Hindlimb muscle (tissue), 1 donor: ENCODE measurements at regions not wholly inside any gene's neighbourhood (a gene's known extent, or its start where the extent isn't known, plus 50 kb on each side); places are given as distances from the start of the nearest gene placed in this dataset.
A peak's percentile ranks its signal among the peaks of the same experiment; 100 is the strongest.

Source experiments
- DNase-seq: peaks from one replicate; pipeline ENCODE4 v3.0.0-alpha.2; 2013

GRCh38 chr20:51876313-51876940 is 74.1 kb upstream of the SALL4 start:
- peak; percentile 24 for DNase-seq

- DNase-seq, result no peak
These were observed 71.3 kb upstream of the SALL4 start for GRCh38 chr20:51873652-51874051.

- DNase-seq, result no peak
These were observed 69.6 kb upstream of the SALL4 start for GRCh38 chr20:51871943-51872342.

- DNase-seq, result no peak
These were observed 66.7 kb upstream of the SALL4 start for GRCh38 chr20:51869002-51869401.

GRCh38 chr20:51867251-51867650 is 64.9 kb upstream of the SALL4 start:
- no peak for DNase-seq

GRCh38 chr20:51864967-51865366 is 62.6 kb upstream of the SALL4 start:
- no peak for DNase-seq

- no peak for DNase-seq
These were observed 60.5 kb upstream of the SALL4 start for GRCh38 chr20:51862796-51863195.

GRCh38 chr20:51861726-51862466 is 59.6 kb upstream of the SALL4 start:
- DNase-seq, result no peak

GRCh38 chr20:51860111-51860882 is 58.0 kb upstream of the SALL4 start:
- DNase-seq, result no peak

GRCh38 chr20:51856432-51856831 is 54.1 kb upstream of the SALL4 start:
- DNase-seq, result no peak

GRCh38 chr20:51854921-51855320 is 52.6 kb upstream of the SALL4 start:
- no peak for DNase-seq
